A673 (cell line): ENCODE measurements at regions not wholly inside any gene's neighbourhood (a gene's known extent, or its start where the extent isn't known, plus 50 kb on each side); places are given as distances from the start of the nearest gene placed in this dataset.

Experiments
- CTCF ChIP-seq: fragments of 300-800, 200-600 bp; sonication (generic); conservative IDR thresholded peaks from 2 replicates; pipeline ENCODE4 v1.5.1; 2017; ENCODE audit warnings: low read depth, mild to moderate bottlenecking, antibody characterized with exemption, low read length, moderate library complexity, mixed read lengths
- EZH2 ChIP-seq: fragments of 200-600 bp; sonication (generic); IDR thresholded peaks from 2 replicates; pipeline ENCODE4 v1.6.1; 2017; ENCODE audit warnings: borderline replicate concordance, low read depth, mild to moderate bottlenecking, mixed read lengths, antibody characterized with exemption, low read length; ENCODE audit not compliant: poor library complexity, severe bottlenecking

GRCh38 chr2:104321116-104321795, 532.7 kb upstream of the POU3F3 start:
- TF ChIP-seq CTCF: no peak
- TF ChIP-seq EZH2: no peak
